ENCODE measurements at regions not wholly inside any gene's neighbourhood (a gene's known extent, or its start where the extent isn't known, plus 50 kb on each side); places are given as distances from the start of the nearest gene placed in this dataset.

- TF ChIP-seq CTCF (conservative IDR thresholded peaks at IDR 0.05) (no peak), ZFX (IDR thresholded peaks at IDR 0.05) (no peak)
Observed at GRCh38 chr10:130929422-130930325, 381.8 kb downstream of the TCERG1L start.
